GM12878 (cell line): ENCODE measurements at regions not wholly inside any gene's neighbourhood (a gene's known extent, or its start where the extent isn't known, plus 50 kb on each side); places are given as distances from the start of the nearest gene placed in this dataset.

ENCODE experiments used
- ATAC-seq: fragments of 200-7000 bp; cut with Tn5 transposase; 3 replicates; pipeline ENCODE4 v1.9.1; 2020; ENCODE audit warnings: mild to moderate bottlenecking, moderate library complexity
- BruUV-seq: library from RNA; stranded (reverse); fragments of 400-500 nt; replicated peaks from 2 replicates; lab custom pipeline; 2021; lab: Mats Ljungman, UMichigan
- CTCF ChIA-PET: fragments of 300-600 bp; sonication (Branson Sonifier 250); formaldehyde crosslinking; extraction: SDS; loops from one replicate; lab custom pipeline; 2021; ENCODE audit warnings: inconsistent platforms; lab: Yijun Ruan, JAX
- POLR2A ChIA-PET: fragments of 350-600 bp; formaldehyde crosslinking; extraction: SDS; loops from one replicate; lab custom pipeline; 2021; ENCODE audit warnings: inconsistent platforms; lab: Charles Lee
- RAD21 ChIA-PET: fragments of 300-600 bp; sonication (Branson Sonifier 250); formaldehyde crosslinking; loops from one replicate; lab custom pipeline; 2023; ENCODE audit warnings: antibody characterized with exemption; ENCODE audit not compliant: unreplicated experiment; lab: Charles Lee
- SMC1A ChIA-PET: fragments of 300-600 bp; sonication (Branson Sonifier 250); formaldehyde crosslinking; loops from one replicate; lab custom pipeline; 2023; ENCODE audit not compliant: unreplicated experiment, uncharacterized antibody; lab: Charles Lee
- DNase-seq: peaks from one replicate; pipeline ENCODE4 v3.0.0-alpha.2; 2011; ENCODE audit warnings: low read depth, low spot score
- FAIRE-seq: peaks from 3 replicates; lab custom pipeline; 2011; peaks lifted over from hg19 to GRCh38; lab: Jason Lieb, UNC
- H2AFZ ChIP-seq: 2 replicates; pipeline ENCODE4 v1.6.0; 2011; ENCODE audit warnings: low read depth, low read length, control low read depth; ENCODE audit not compliant: control insufficient read depth
- H3K27ac ChIP-seq: 2 replicates; pipeline ENCODE4 v1.5.1; 2011; ENCODE audit warnings: control low read depth; ENCODE audit not compliant: control insufficient read depth, insufficient read depth
- H3K27me3 ChIP-seq, 2 experiments: replicated peaks in 1 of 2; 2 replicates each; pipeline versions ENCODE4 v1.6.0 to v1.6.1; 2011; ENCODE audit warnings: low read length in 1 of 2; ENCODE audit not compliant: control insufficient read depth in 2 of 2, insufficient read depth in 2 of 2
- H3K36me3 ChIP-seq, 2 experiments: 2 replicates each; pipeline ENCODE4 v1.5.1; 2011; ENCODE audit warnings: low read length in 1 of 2; ENCODE audit not compliant: control insufficient read depth in 2 of 2, insufficient read depth in 2 of 2
- H3K4me1 ChIP-seq: 2 replicates; pipeline ENCODE4 v1.6.1; 2011; ENCODE audit warnings: mild to moderate bottlenecking, low read length, moderate library complexity, mixed read lengths; ENCODE audit not compliant: control insufficient read depth, insufficient read depth
- H3K4me2 ChIP-seq: 2 replicates; pipeline ENCODE4 v1.6.0; 2011; ENCODE audit warnings: control low read depth; ENCODE audit not compliant: control insufficient read depth, insufficient read depth
- H3K4me3 ChIP-seq: fragments of 200-600 bp; sonication (generic); 2 replicates; pipeline ENCODE4 v1.5.1; 2016
- H3K79me2 ChIP-seq: 2 replicates; pipeline ENCODE4 v1.6.0; 2011; ENCODE audit warnings: low read length; ENCODE audit not compliant: control insufficient read depth, insufficient read depth
- H3K9ac ChIP-seq: 2 replicates; pipeline ENCODE4 v1.8.0; 2011; ENCODE audit warnings: low read length, control low read depth, mixed read lengths; ENCODE audit not compliant: control insufficient read depth, insufficient read depth
- H3K9me3 ChIP-seq: replicated peaks from 3 replicates; pipeline ENCODE4 v1.5.1; 2011; ENCODE audit warnings: mild to moderate bottlenecking, low read length; ENCODE audit not compliant: control insufficient read depth, insufficient read depth
- H4K20me1 ChIP-seq: 2 replicates; pipeline ENCODE4 v1.6.0; 2011; ENCODE audit not compliant: control insufficient read depth, insufficient read depth
- CUX1 ChIP-seq: IDR thresholded peaks from 2 replicates; pipeline ENCODE4 v1.6.1; 2012; ENCODE audit warnings: improper control_type of control experiment, low read depth, low read length; ENCODE audit not compliant: insufficient replicate concordance
- WGBS: methylation state at CpG from one replicate; pipeline ENCODE4 v1.1.6; 2016; ENCODE audit warnings: low lambda C conversion rate; ENCODE audit not compliant: insufficient replicate concordance, insufficient coverage; ENCODE audit errors: missing lambda C conversion rate; 5-methylcytosine and 5-hydroxymethylcytosine counted together
- in situ Hi-C: fragments of 300-500 bp; cut with MboI; formaldehyde crosslinking; loops from 9 replicates; pipeline ENCODE4 v1.14.3; 2018; ENCODE audit warnings: mixed read lengths
- intact Hi-C: fragments of 100-400 bp; cut with micrococcal nuclease; formaldehyde crosslinking; loops from one replicate; pipeline ENCODE4 v1.14.2; 2022; ENCODE audit not compliant: unreplicated experiment
- TF ChIP-seq, protein P1 (sequence below): fragments of 450-650 bp; formaldehyde crosslinking; IDR thresholded peaks from 2 replicates; pipeline ENCODE4 v1.4.0; 2022; ENCODE audit warnings: mild to moderate bottlenecking, moderate library complexity

- TF ChIP-seq, protein P1, sequence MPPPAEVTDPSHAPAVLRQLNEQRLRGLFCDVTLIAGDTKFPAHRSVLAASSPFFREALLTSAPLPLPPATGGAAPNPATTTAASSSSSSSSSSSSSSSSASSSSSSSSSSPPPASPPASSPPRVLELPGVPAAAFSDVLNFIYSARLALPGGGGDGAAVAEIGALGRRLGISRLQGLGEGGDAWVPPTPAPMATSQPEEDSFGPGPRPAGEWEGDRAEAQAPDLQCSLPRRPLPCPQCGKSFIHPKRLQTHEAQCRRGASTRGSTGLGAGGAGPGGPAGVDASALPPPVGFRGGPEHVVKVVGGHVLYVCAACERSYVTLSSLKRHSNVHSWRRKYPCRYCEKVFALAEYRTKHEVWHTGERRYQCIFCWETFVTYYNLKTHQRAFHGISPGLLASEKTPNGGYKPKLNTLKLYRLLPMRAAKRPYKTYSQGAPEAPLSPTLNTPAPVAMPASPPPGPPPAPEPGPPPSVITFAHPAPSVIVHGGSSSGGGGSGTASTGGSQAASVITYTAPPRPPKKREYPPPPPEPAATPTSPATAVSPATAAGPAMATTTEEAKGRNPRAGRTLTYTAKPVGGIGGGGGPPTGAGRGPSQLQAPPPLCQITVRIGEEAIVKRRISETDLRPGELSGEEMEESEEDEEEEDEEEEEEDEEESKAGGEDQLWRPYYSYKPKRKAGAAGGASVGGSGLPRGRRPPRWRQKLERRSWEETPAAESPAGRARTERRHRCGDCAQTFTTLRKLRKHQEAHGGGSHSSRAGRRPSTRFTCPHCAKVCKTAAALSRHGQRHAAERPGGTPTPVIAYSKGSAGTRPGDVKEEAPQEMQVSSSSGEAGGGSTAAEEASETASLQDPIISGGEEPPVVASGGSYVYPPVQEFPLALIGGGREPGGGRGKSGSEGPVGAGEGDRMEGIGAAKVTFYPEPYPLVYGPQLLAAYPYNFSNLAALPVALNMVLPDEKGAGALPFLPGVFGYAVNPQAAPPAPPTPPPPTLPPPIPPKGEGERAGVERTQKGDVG (CRISPR knock-in tag) = no peak
These were observed 237.4 kb downstream of the TBL1XR1 start (continued) for GRCh38 chr3:176959867-176960266.

GRCh38 chr3:176958560-176958959 is 238.7 kb downstream of the TBL1XR1 start:
- Histone ChIP-seq H3K4me1 (no peaks in the 10 kb centered on the region), H3K9me3 (no peaks in the 10 kb centered on the region), H2AFZ (no peak overlapping the region), H3K4me3 (no peak overlapping the region), H3K79me2 (no peaks in the 10 kb centered on the region), H3K36me3 (no peaks in the 10 kb centered on the region), H3K27me3 (no peaks in the 10 kb centered on the region; a peak in 1 of 4 replicates), H3K4me2 (no peak overlapping the region), H3K9ac (no peak overlapping the region), H4K20me1 (no peaks in the 10 kb centered on the region), H3K27ac (no peak overlapping the region)
- in situ Hi-C loops = no loop called here
- 63% methylated on average over 2 of the region's 2 CpGs for WGBS
- ATAC-seq (no peak), DNase-seq (no peak), FAIRE-seq (no peak)
- SMC1A ChIA-PET = no interaction called here
- CTCF ChIA-PET = no interaction called here
- BruUV-seq = no TSS peak
- RAD21 ChIA-PET = no interaction called here
- POLR2A ChIA-PET = no interaction called here
- intact Hi-C loops = no loop called here
- TF ChIP-seq CUX1 = no peak
